MM.1S (cell line): ENCODE measurements at regions not wholly inside any gene's neighbourhood (a gene's known extent, or its start where the extent isn't known, plus 50 kb on each side); places are given as distances from the start of the nearest gene placed in this dataset.

ENCODE experiments used
- EZH2 ChIP-seq: fragments of 300-600 bp; sonication (generic); optimal IDR thresholded peaks from 2 replicates; pipeline ENCODE3; 2017; ENCODE audit warnings: low read depth, mild to moderate bottlenecking, antibody characterized with exemption, low read length, mixed read lengths
- EZH2phosphoT487 ChIP-seq: fragments of 300-600 bp; sonication (generic); IDR thresholded peaks from 2 replicates; pipeline ENCODE4 v1.6.1; 2018; ENCODE audit warnings: antibody characterized with exemption, low read length

DNA sequence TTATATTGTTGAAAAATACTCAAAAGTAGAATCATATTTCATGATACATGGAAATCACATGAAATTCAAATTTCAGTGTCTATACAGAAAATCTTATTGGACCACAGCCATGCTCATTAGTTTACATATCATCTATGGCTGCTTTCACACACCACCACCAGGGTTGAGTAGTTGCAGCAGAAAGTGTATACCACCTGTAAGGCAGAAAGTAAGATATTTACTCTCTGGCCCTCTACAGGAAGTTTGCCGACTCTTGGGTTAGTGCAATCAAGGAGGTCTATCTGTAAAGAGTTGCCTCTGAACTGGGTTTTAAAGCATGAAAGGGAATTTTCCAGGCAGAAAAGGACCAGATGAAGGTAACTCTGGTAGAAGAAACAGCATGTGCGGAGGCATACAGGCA, 432.3 kb downstream of the DHX35 start:
- no peak for TF ChIP-seq EZH2phosphoT487
- TF ChIP-seq EZH2: no peak
